Stimulated activated CD8-positive, alpha-beta memory T cell treated with anti-CD3 and anti-CD28 coated beads, Interleukin-4, amount 100 ng/mL, for 48 hours (primary cell): ENCODE measurements at regions not wholly inside any gene's neighbourhood (a gene's known extent, or its start where the extent isn't known, plus 50 kb on each side); places are given as distances from the start of the nearest gene placed in this dataset.
A peak's percentile ranks its signal among the peaks of the same experiment; 100 is the strongest.

ENCODE experiments used
- DNase-seq: peaks from one replicate; pipeline ENCODE4 v3.0.0-alpha.2; 2020

DNA sequence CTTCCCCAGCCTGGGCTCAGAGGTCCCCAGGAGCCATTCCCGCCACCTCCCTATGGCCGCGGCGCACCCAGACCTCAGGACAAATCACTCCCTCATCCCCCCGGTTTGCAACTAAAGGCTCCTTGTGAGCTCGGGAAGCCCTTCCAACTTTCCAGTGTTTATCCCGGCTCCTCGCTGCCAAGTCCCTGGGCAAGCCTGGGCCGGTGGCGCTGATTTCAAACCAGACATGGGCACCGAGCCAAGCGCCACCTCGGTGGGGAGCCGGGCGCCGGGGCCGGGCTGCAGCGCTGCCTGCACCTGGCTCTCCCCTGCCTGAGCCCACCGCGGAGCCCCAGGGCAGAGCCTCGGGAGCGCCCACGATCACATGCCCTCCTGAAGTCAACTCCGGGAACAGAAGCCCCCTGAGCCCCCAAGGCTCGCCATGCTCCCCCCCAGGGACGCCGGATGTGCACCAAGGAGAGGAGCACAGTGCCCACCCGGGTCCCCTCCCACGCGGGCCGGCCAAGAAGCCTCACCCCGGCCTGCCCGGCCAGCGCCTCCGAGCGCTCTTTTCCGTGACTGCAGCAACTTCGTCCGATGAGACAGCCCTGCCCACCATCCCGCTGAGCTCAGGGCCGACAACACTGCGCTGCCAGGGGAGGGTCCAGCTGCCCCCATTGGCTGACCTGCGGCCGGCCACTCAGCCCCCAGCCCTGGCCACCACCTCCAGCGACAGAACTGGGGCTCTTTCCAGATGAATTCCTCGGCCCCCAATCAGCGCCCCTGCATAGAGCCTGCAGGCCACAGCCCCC, 50.0 kb downstream of the NCOR2 start:
- DNase-seq = no peak

DNA sequence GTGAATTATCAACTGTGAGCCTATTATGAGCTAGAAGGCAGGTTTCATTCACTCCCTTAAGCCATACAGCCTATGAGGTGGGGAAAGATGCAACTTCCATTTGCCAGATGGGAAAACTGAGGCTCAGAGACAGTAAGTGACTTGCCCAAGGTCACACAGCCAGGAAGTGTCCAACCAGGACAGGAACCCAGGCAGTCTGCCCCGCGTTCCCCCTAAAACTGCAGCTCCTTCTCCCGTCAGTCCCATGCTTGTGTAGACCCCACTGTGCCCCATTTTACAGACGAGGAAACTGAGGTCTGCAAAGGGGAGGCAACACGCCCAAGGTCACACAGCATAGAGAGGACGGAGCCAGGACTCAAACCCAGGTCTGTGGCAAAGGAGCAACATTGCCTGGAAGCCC, 50.6 kb downstream of the NCOR2 start:
- DNase-seq = no peak

DNA sequence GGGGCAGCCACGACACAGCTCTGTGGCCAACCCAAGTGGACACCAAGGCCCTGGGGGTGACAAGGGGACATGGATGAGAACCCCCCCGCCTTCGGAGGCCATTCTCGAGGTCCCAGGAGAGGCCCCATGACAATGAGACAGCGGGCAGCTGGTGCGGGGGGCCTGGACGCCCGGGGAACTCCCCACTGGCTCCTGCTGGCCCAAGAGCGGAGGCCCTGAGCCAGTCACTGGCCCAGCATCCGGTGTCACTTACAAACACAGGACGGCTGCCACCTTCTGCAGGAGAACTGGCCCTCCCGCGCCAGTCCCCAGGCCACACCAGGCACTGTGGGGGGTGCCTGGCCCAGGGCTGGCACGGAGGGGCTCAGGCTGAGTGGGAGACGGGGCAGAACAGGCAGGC, 51.4 kb downstream of the NCOR2 start:
- DNase-seq = no peak

- no peak for DNase-seq
Measured at GRCh38 chr12:124514996-124515932, 52.1 kb downstream of the NCOR2 start.

- no peak for DNase-seq
Measured at GRCh38 chr12:124514145-124514995, 53.0 kb downstream of the NCOR2 start.

- DNase-seq = no peak
Measured at GRCh38 chr12:124513297-124513867, 54.0 kb downstream of the NCOR2 start.

GRCh38 chr12:124512667-124513296, 54.6 kb downstream of the NCOR2 start:
- no peak for DNase-seq

- no peak for DNase-seq
Measured at GRCh38 chr12:124511259-124511985, 56.0 kb downstream of the NCOR2 start.

DNA sequence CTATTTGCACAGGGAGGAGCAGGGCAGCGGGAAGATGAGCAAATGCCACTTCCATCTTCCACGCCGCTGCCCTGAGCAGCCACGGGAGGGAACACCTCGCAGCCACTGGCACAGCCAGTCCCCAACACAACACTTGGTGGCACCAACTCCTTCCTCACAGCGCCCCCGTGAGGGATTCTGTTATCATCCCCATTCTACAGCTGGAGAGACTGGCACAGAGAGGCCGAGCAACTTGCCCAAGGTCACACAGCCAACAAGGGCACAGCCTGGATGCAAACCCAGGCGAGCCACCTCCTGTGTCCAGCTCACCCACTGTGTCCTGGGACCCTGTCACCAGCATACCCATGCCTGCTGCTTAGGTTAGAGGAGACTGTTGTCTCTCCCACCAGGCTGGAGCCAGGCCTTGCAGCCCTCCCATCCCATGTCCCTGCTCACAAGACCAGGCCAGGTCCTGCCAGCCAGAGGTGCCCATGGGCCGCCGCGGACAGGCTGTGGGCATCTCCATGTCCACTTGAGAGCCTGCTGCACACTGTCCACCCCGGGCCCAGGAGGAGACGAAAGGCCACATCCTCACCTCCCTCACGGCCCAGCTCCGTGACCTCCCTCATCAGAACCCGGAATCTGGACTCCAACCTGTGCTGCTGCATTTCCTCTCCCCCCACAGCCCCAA, 57.0 kb downstream of the NCOR2 start:
- peak; percentile 35 for DNase-seq

- DNase-seq = no peak
Measured at GRCh38 chr12:124509676-124510300, 57.6 kb downstream of the NCOR2 start.

DNA sequence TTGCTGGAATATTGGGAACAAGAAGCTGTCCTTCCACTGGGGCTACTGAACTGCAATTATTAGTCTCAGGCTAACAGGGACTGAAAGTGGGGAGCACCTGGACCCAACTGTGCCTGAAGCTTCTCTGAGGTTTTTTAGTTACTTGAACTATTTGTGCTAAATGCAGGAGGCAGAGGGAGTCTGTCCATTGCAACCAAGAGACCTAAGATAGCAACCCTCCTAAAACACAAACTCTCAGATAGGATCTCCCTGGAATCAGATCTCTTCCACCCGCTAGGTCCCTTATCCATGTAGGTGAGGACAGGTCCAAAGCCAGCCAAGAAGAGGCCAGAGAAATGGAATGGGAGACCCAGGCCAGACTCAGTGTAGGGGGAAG, 58.1 kb downstream of the NCOR2 start:
- DNase-seq = no peak

GRCh38 chr12:124508381-124509079, 58.9 kb downstream of the NCOR2 start:
- DNase-seq = no peak

DNA sequence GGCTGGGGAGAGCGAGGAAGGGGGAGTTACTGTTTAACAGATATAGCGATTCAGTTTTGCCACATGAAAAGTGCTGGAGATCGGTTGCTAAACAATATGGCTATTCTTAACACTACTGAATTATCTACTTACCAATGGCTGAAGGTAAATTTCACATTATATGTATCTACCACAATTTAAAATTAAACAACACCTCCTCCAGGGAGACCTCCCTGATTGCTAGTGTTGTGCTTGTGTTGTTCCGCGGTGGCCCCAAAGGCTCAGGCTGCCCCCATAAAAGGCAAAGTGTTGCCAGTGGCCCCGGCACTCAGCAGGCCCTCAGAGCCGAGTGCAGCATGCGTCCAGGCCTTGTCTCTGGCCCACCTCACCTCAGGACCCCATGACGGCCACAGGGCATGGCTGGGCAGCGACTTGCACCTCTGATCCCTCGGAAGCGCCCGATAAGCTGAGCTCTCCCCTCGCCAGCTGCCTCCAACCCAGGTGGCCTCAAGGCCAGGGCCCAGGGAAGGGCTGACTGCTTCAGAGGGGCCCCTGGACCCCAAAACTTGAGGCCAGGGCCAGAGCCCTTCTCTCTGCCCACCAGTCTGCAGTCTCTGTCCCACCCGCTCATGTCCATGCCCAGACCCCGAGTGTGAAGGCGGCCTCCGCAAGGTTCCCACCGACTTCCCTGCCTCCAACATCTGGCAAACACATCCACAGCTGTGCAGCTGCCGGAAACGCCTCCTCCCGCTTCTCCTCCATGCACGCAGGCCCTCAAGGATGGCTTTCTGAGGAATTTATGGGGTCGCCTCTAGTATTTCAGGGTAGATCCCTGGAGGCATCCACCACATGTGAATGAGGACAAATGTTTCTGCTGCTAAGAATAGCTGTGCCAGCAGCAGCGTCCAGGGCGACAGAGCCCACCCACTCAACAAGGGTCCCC, 60.0 kb downstream of the NCOR2 start:
- no peak for DNase-seq

DNA sequence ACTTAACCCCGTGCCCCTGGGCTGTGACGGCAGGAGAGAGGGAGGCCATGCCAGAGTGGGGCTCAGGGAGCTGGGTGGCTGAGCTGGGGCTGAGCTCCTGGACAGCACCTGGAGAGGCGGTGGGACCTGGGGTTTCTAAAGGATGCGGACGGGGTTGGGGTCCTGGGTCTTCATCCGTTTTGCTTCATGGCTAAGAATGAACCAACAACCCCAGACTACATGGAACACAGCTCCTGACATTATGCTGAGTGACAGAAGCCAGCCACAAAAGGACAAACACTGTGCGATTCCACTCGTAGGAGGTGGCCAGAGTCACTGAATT, 60.6 kb downstream of the NCOR2 start:
- no peak for DNase-seq

DNA sequence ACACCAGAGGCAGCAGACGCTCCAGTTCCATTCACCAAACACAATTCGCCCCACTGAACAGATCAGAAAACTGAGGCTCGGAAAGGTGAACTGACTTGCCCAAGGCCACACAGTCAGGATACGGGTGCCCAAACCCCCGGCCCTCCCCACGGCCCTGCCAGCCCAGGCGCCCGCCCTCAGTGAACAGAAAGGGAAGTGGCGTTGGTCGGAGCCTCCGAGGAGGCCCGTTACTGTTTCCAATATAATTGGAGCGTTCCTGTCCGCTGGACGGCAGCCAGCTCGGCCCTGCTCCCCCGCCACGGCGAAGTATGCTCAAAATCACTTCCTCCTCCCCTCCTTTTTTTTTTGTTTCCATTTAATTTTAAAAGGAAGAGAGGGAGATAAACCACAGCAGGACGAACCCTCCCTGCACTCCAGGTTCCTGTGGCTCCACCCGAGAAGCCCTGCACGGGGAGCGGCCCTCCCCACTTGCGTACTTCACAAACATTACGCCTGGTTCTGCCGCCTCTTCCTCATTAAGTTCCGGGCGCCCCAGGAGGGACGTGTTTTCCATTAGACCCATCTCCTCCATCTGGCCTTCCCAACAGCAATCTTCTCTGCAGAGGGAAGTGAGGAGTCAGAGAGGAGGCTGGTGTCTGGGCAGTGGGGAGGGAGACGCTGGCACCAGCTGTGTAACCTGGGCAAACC, 61.1 kb downstream of the NCOR2 start:
- DNase-seq = no peak

DNA sequence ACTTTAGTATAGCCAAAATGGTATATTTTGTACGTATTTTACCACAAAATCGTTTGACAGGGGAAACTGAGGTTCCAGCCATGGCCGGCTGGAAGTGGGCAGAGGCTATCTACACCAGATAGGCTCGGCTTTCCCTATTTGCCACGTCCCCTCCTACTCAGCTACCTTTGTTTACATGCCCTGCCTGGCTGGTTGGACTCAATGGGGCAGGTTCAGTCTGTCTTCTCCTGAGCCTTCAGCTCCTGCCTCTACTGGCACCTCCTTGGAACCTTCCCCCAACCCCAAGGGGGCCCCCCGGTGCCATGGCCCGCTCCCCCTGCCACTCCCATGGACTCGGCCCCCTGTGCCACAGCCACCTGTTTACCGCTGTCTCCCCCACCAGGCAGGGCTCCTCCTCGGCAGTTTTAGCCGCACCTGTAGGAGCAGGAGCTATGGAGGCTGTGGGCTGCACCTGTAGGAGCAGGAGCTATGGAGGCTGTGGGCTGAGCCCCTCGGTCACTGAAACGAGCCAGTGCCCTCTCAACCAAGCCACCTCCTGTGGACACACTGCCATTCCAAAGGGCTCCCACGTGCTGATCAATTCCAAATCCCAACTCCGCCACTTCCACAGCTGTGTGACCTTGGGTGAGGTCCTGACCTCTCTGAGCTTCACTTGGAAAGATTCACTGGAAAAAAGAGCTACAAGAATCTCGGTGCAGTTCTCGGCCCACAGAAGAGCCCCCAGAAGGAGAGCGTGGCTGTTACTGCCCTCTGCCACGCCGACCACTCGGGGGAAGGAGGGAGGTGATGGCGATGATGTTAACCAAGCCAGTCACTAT, 62.2 kb downstream of the NCOR2 start:
- no peak for DNase-seq

GRCh38 chr12:124504273-124505000, 63.0 kb downstream of the NCOR2 start:
- no peak for DNase-seq
